ENCODE measurements at regions not wholly inside any gene's neighbourhood (a gene's known extent, or its start where the extent isn't known, plus 50 kb on each side); places are given as distances from the start of the nearest gene placed in this dataset.
A peak's percentile ranks its signal among the peaks of the same experiment; 100 is the strongest.

DNA sequence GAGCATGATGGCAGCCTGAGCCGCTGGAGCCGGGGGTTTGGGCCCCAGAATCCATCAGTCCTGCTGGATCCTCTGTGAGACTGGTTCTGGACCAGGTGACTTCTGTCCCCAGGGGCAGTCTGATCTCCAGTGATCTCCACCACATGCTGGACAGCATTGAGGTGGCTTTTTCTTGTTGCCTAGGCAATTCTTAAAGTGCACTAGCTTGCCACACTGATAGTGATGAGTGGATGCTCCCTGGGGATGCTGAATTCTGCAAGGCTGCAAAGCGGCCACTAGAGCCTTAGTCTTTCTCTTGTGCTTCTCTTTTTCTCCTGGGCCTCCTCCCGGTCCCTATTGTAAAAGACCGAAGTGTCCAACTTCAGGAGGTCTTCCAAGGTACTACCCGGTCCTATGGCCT, 70.4 kb upstream of the ATP11B start:
- TF ChIP-seq, protein P1, sequence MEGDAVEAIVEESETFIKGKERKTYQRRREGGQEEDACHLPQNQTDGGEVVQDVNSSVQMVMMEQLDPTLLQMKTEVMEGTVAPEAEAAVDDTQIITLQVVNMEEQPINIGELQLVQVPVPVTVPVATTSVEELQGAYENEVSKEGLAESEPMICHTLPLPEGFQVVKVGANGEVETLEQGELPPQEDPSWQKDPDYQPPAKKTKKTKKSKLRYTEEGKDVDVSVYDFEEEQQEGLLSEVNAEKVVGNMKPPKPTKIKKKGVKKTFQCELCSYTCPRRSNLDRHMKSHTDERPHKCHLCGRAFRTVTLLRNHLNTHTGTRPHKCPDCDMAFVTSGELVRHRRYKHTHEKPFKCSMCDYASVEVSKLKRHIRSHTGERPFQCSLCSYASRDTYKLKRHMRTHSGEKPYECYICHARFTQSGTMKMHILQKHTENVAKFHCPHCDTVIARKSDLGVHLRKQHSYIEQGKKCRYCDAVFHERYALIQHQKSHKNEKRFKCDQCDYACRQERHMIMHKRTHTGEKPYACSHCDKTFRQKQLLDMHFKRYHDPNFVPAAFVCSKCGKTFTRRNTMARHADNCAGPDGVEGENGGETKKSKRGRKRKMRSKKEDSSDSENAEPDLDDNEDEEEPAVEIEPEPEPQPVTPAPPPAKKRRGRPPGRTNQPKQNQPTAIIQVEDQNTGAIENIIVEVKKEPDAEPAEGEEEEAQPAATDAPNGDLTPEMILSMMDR (IDR thresholded peaks at IDR 0.05; ENCODE audit: low read depth, low read length), result no peak
- H3K9me3 ChIP-seq (ENCODE audit: low read depth), result no peaks in the 10 kb centered on the region
- no peaks in the 10 kb centered on the region for H3K27me3 ChIP-seq
- peaks cover 12% of the 10 kb centered on the region for H3K4me1 ChIP-seq (ENCODE audit: low read depth)
- H3K36me3 ChIP-seq, result no peaks in the 10 kb centered on the region
- H3K27ac ChIP-seq, result no peak overlapping the region
- no peak overlapping the region for H3K4me3 ChIP-seq
- DNase-seq (ENCODE audit: low read depth in 1 of 2, low spot score in 1 of 2), result no peak

GRCh38 chr3:182723596-182723995, 69.7 kb upstream of the ATP11B start:
- TF ChIP-seq, protein P1 (IDR thresholded peaks at IDR 0.05; ENCODE audit: low read depth, low read length), result no peak
- Histone ChIP-seq H3K27ac (no peak overlapping the region), H3K4me1 (ENCODE audit: low read depth) (peaks cover 12% of the 10 kb centered on the region), H3K9me3 (ENCODE audit: low read depth) (no peaks in the 10 kb centered on the region), H3K27me3 (no peaks in the 10 kb centered on the region), H3K36me3 (no peaks in the 10 kb centered on the region), H3K4me3 (no peak overlapping the region)
- DNase-seq (ENCODE audit: low read depth in 1 of 2, low spot score in 1 of 2), result no peak

- Histone ChIP-seq H3K9me3 (ENCODE audit: low read depth) (no peaks in the 10 kb centered on the region), H3K4me1 (ENCODE audit: low read depth) (peaks cover 12% of the 10 kb centered on the region), H3K4me3 (no peak overlapping the region), H3K27me3 (no peaks in the 10 kb centered on the region), H3K27ac (no peak overlapping the region), H3K36me3 (no peaks in the 10 kb centered on the region)
- DNase-seq (ENCODE audit: low read depth in 1 of 2, low spot score in 1 of 2), result peak in 1 of 2 donors; percentile 14
- TF ChIP-seq, protein P1 (IDR thresholded peaks at IDR 0.05; ENCODE audit: low read depth, low read length), result no peak
These were observed 67.7 kb upstream of the ATP11B start for GRCh38 chr3:182725372-182726251.

GRCh38 chr3:182726258-182727142, 66.8 kb upstream of the ATP11B start:
- peak overlapping the region; percentile 7 for H3K27ac ChIP-seq
- TF ChIP-seq, protein P1 (IDR thresholded peaks at IDR 0.05; ENCODE audit: low read depth, low read length), result no peak
- H3K27me3 ChIP-seq, result no peaks in the 10 kb centered on the region
- H3K36me3 ChIP-seq, result no peaks in the 10 kb centered on the region
- no peak overlapping the region for H3K4me3 ChIP-seq
- DNase-seq (ENCODE audit: low read depth in 1 of 2, low spot score in 1 of 2), result peak in 1 of 2 donors; percentile 21
- H3K9me3 ChIP-seq (ENCODE audit: low read depth), result no peaks in the 10 kb centered on the region
- H3K4me1 ChIP-seq (ENCODE audit: low read depth), result peaks cover 12% of the 10 kb centered on the region

DNA sequence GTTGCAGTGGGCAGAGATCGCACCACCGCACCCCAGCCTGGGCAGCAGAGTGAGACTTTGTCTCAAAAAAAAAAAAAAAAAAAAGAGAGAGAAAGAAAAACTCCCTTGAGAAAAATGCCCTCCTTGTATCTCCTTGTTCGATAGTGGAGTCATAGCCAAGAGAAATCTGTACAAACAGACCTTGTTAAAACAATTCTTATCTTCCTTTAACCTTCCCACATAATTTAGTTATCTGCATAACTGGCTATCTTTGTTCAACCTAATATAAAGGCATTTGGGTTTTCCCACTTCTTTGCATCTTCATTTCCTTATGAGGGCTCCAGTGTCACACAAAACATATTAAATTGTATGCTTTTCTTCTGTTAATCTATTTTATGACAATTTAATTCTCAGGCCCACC, 65.1 kb upstream of the ATP11B start:
- Histone ChIP-seq H3K4me3 (no peak overlapping the region), H3K36me3 (no peaks in the 10 kb centered on the region), H3K27ac (no peak overlapping the region), H3K4me1 (ENCODE audit: low read depth) (peaks cover 12% of the 10 kb centered on the region), H3K27me3 (no peaks in the 10 kb centered on the region), H3K9me3 (ENCODE audit: low read depth) (no peaks in the 10 kb centered on the region)
- DNase-seq (ENCODE audit: low read depth in 1 of 2, low spot score in 1 of 2), result no peak
- TF ChIP-seq, protein P1 (IDR thresholded peaks at IDR 0.05; ENCODE audit: low read depth, low read length), result no peak
